SJCRH30 (cell line): ENCODE measurements at regions not wholly inside any gene's neighbourhood (a gene's known extent, or its start where the extent isn't known, plus 50 kb on each side); places are given as distances from the start of the nearest gene placed in this dataset.

Source experiments
- DNase-seq, 2 experiments: peaks; one replicate each; pipeline ENCODE4 v3.0.0-alpha.2; 2015 to 2020
- H3K27ac ChIP-seq: fragments of 250-450 bp; sonication (Bioruptor Pico); 2 replicates; pipeline ENCODE4 v1.5.1; 2020; ENCODE audit warnings: mild to moderate bottlenecking, moderate library complexity
- H3K27me3 ChIP-seq: fragments of 250-450 bp; sonication (Bioruptor Pico); 2 replicates; pipeline ENCODE4 v1.5.1; 2020; ENCODE audit warnings: mild to moderate bottlenecking, moderate library complexity
- H3K36me3 ChIP-seq: fragments of 250-450 bp; sonication (Bioruptor Pico); 2 replicates; pipeline ENCODE4 v1.5.1; 2020; ENCODE audit warnings: mild to moderate bottlenecking, moderate library complexity
- H3K4me1 ChIP-seq: fragments of 250-450 bp; sonication (Bioruptor Pico); 2 replicates; pipeline ENCODE4 v1.5.1; 2020; ENCODE audit warnings: mild to moderate bottlenecking, moderate library complexity
- H3K4me3 ChIP-seq: fragments of 250-450 bp; sonication (Bioruptor Pico); 2 replicates; pipeline ENCODE4 v1.5.1; 2020; ENCODE audit warnings: mild to moderate bottlenecking, moderate library complexity
- H3K9me3 ChIP-seq: fragments of 250-450 bp; sonication (Bioruptor Pico); replicated peaks from 2 replicates; pipeline ENCODE4 v1.5.1; 2020; ENCODE audit warnings: mild to moderate bottlenecking, moderate library complexity

DNA sequence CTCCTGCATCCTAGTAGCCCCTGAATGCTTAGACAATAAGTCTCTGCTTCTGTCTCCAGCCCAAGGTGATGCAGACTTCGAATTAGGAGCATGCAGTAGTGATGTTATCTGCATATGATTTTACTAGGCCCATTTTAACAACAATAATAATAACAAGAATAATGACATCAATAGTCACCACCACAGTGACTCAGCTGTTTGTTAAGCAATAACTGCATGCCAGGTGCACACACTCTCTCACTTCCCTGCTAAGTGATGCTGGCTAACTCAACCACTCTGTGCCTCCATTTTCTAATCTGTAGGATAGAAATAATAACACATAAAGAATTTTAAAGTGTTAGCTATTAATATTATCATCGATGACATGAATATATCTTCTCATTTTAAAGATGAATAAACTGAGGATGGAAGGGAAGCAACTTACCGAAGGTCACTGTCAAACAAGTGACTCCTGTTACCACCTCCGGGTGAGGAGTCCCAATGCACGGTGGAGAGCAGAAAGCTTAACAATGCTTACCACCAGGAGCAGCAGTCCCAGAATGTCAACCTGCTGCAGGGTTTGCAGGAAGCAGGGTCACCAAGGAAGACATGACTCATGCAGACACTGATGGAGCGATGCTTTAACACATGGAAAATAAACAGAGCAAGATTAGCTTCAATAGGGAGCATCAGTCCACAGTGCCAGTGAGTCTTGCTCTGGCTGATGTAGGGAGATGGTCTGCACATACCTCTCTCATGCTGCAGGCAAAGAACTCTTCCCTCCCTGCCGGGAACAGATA lies 290.2 kb downstream of the SPATA17 start:
- H3K27me3 ChIP-seq, result no peaks in the 10 kb centered on the region; the same call in 1 of the 2 replicates
- H3K36me3 ChIP-seq, result no peaks in the 10 kb centered on the region
- no peak overlapping the region for H3K4me3 ChIP-seq

DNA sequence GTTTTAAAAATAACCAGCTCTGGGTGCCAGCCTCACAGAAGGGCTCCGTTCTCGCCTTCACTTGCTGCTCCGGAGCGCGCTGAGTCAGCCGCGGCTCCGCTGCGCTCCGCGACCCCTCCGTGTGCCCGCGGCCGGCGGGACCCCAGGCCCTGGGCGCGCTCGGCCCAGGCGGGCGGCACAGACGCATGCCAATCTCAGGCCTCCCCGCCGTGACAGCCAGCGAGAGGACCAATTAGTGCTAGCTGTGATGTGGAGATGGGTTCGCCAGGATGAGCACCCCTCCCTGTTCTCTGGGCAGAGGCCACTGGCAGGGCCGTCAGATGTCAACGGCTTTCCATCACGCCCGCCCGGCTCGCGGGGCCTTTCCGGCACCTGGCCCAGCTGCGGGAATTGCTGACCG lies 293.8 kb downstream of the SPATA17 start:
- Histone ChIP-seq H3K36me3 (no peaks in the 10 kb centered on the region), H3K9me3 (no peaks in the 10 kb centered on the region), H3K27me3 (no peaks in the 10 kb centered on the region; the same call in 1 of the 2 replicates), H3K27ac (no peak overlapping the region), H3K4me3 (no peak overlapping the region), H3K4me1 (no peaks in the 10 kb centered on the region)
- DNase-seq, result no peak

More for the DNA sequence above, 290.2 kb downstream of the SPATA17 start:
- Histone ChIP-seq H3K9me3 (no peaks in the 10 kb centered on the region), H3K4me1 (no peaks in the 10 kb centered on the region), H3K27ac (no peak overlapping the region)
- no peak for DNase-seq

DNA sequence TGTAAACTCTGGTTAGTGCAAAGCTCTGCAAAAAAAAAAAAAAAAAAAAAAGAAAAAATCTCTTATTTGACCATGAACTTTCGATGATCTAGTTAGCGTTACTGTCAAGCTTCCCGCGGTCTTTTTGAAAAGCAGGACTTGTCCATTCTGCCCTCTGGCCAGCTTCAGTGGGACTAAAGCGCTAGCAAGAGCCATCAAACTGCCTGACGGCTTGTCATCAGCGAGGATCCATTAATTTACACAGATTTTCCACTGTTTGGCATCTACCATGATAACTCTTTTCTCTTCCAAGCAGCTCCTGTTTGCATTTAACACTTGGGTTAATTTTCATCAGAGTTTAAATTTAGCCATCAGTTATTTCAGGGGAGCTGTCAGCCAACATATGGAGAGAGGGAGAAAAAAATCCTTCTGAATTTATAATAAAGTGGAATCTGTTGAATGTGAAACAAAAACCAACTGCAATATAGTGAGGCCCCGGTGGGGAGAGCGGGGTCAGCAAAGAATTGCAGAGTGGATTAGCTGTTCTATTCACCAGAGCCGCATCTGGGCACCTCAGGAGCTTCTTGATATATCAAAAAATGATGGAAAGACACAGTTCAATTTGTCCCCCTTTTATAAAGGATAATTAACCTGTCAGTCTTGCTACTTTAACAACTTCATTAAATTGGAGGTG lies 298.2 kb downstream of the SPATA17 start:
- Histone ChIP-seq H3K4me3 (no peak overlapping the region), H3K9me3 (no peaks in the 10 kb centered on the region), H3K27me3 (peaks cover 5% of the 10 kb centered on the region; the same call in 1 of the 2 replicates), H3K36me3 (no peaks in the 10 kb centered on the region), H3K4me1 (no peaks in the 10 kb centered on the region), H3K27ac (no peak overlapping the region)
- no peak for DNase-seq

DNA sequence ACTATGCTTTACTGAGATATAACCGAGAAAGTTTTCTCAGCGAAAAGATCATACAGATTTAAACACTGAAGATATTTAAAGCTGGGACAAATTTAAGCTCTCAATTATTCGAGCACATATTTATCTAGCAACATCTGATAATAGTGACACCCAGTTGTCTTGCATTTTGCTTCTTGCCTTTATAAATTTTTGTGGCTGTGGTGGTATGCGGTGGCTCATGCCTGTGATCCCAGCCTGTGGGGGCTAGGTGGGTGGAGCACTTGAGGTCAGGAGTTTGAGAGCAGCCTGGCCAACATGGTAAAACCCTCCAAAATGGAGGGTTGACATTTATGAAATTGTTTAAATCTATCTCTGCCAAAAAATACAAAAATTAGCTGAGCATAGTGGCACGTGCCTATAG lies 312.2 kb downstream of the SPATA17 start:
- no peaks in the 10 kb centered on the region for H3K9me3 ChIP-seq

DNA sequence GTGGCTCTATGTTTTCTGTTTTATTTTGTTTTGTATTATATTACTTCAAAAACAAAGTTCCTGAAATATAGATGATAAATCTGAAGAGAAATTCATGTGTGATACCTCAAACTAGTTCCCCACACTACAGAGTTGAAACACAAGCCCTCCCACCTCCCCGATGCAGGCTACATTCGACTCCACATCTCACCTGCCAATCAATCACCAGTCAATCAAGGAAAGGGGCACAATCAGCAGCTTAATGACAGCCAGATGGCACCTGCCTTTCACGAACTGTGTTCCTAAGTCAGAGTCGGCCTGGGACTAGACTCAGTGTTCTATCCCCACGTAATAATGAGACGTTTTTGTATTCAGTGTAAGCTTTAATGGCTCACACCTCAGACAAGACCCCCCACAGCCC lies 313.4 kb downstream of the SPATA17 start:
- Histone ChIP-seq H3K9me3 (no peaks in the 10 kb centered on the region), H3K36me3 (no peaks in the 10 kb centered on the region), H3K27me3 (0 out of 2 replicates have a peak, but pooled peaks cover 2% of the 10 kb centered on the region), H3K27ac (no peak overlapping the region), H3K4me1 (no peaks in the 10 kb centered on the region), H3K4me3 (no peak overlapping the region)
- DNase-seq, result no peak

More for the DNA sequence above, 312.2 kb downstream of the SPATA17 start:
- Histone ChIP-seq H3K4me1 (no peaks in the 10 kb centered on the region), H3K4me3 (no peak overlapping the region), H3K27me3 (0 out of 2 replicates have a peak, but pooled peaks cover 2% of the 10 kb centered on the region), H3K27ac (no peak overlapping the region), H3K36me3 (no peaks in the 10 kb centered on the region)
- no peak for DNase-seq

DNA sequence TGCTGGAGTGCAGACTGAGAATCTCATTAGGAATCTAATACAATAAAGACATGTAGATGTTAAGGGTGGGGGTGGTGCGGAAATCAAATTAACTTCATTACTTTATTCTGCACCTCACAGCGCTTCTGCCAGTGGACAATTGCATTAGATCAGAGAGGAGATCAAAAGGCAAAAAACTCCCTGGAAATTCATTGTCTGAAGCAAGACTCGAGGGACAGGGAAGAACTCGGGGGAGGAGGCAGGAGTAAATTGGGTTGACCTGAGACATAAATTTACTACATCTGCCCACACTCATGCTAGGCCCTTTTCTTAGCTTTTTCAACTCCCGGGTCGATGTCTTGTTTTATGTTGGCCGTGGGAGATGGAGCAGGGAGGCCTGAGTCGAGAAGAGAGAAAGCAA lies 315.4 kb downstream of the SPATA17 start:
- Histone ChIP-seq H3K4me1 (no peaks in the 10 kb centered on the region), H3K9me3 (no peaks in the 10 kb centered on the region), H3K36me3 (no peaks in the 10 kb centered on the region), H3K27ac (no peak overlapping the region), H3K27me3 (no peaks in the 10 kb centered on the region), H3K4me3 (no peak overlapping the region)
- DNase-seq, result no peak

DNA sequence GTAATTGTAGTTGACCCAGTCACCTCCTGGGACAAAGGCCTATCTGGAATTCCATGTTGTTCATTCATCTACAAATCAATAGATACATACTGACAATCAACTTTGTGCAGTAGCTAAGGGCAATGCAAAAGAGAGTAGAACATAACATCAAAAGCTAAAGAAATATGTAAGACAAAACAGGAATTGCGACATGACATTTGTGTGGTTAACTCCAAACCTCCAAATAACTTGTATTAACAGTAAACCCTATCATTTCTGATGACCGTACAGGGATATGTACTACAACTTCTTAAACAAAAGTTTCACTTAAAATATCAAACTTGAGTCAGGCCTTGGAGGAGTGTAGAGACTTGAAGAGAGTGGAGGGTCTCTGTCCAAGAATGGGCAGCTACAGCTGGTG lies 317.6 kb downstream of the SPATA17 start:
- Histone ChIP-seq H3K9me3 (no peaks in the 10 kb centered on the region), H3K4me1 (no peaks in the 10 kb centered on the region), H3K27ac (no peak overlapping the region), H3K27me3 (no peaks in the 10 kb centered on the region), H3K4me3 (no peak overlapping the region), H3K36me3 (no peaks in the 10 kb centered on the region)
- DNase-seq, result no peak

DNA sequence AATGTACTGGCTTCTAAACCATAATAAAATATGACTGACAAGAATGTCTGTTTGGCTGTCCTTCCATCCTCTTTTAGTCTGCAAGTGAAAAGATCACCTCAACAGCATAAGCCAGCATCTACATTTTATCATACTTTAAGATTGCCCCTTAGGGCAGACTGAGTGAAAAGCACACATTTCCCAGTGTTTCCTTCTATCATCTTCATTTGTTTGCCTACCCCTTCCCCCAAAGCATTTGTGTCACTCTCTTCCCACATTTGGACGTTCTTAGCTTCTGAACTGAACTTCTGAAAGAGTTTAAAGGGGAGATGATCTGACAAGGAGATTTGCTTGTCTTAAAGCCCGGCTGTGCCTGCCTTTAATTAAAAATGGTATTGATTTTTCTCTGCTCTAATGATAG lies 322.2 kb downstream of the SPATA17 start:
- Histone ChIP-seq H3K9me3 (no peaks in the 10 kb centered on the region), H3K4me3 (no peak overlapping the region), H3K4me1 (no peaks in the 10 kb centered on the region), H3K36me3 (no peaks in the 10 kb centered on the region), H3K27ac (no peak overlapping the region), H3K27me3 (no peaks in the 10 kb centered on the region)
- no peak for DNase-seq

DNA sequence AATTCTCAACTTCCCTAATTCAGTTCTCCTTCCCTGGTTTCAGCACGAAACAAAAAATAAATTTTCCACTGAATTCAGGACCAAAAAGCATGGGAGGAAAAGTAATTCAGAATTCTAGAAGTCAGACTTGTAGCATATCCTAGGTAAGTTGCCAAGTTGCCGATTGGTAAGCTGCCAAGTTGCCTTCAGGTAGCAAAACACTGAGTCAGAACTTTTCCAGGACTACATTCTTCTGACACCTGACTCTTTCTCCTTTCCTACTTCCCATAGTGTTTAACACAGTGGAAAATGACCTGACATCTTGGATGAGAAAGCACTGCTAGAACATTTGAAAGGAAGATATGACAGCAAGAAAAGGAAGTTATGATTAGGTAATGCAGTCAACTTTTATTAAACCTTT lies 322.8 kb downstream of the SPATA17 start:
- Histone ChIP-seq H3K36me3 (no peaks in the 10 kb centered on the region), H3K4me3 (no peak overlapping the region), H3K27me3 (no peaks in the 10 kb centered on the region), H3K27ac (no peak overlapping the region), H3K9me3 (no peaks in the 10 kb centered on the region), H3K4me1 (no peaks in the 10 kb centered on the region)
- DNase-seq, result no peak

DNA sequence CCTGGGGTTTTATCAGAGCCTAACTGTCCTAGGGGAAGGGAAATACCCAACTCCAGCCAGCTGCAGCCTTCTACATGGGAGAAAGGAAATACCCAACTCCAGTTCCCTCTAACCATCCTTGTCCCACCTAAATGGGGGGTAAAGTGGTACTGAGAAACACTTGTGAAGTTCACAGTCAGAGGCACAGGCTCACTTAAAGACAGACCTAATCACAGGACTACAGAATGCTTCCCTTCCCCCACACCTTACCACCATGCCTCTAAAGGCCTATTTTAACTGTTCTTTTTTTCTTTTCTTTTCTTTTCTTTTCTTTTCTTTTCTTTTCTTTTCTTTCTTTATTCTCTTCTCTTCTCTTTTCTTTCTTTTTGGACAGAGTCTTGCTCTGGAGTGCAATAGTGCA lies 324.6 kb downstream of the SPATA17 start:
- DNase-seq, result no peak
- Histone ChIP-seq H3K4me3 (no peak overlapping the region), H3K4me1 (no peaks in the 10 kb centered on the region), H3K9me3 (no peaks in the 10 kb centered on the region), H3K36me3 (no peaks in the 10 kb centered on the region), H3K27ac (no peak overlapping the region), H3K27me3 (no peaks in the 10 kb centered on the region)

DNA sequence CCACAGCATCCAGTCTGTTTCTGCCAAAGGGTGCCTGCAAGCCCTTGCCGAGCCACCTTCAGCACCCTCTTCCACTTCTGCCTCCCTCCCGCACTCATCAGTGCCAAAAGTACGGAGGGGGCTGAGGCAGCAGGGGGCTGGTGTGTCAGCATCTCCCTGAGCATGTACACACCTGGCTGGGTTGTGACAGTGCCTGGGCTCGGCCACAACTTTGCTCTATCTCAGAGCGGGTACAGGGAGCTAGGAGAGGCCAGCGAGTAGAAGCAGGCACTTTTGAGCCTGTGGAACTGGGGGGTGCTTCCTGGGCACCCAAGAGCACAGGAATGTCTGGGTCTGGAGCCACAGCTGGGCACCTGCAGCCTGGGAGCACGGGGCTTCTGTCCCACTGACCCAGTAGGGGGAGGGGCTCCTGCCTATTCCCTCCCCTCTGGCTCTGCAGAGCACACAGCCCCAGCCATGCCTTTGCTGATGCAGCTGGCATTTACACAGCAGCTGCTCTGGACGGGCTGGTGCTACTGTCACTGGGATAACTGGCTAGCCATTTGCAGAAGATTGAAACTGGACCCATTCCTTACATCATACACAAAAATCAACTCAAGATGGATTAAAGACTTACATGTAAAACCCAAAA lies 319.8 kb upstream of the RRP15 start:
- no peak overlapping the region for H3K27ac ChIP-seq
- H3K4me1 ChIP-seq, result no peaks in the 10 kb centered on the region

DNA sequence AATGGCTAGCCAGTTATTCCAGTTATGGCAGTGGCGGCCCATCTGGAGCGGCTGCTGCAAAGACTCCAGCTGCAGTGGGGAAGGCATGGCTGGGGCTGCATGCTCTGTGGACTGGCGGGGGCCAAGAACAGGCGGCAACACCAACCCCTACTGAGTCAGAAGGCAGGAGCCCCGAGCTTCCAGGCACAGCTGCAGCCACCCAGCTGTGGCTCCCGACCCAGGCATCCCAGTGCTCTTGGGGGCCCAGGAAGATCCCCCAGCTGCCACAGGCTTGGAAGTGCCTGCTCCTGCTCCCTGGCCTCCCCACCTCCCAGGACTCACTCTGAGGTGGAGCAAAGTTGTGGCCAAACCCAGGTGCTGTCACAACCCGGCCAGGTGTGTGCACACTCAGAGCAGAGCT lies 317.0 kb upstream of the RRP15 start:
- H3K27ac ChIP-seq, result no peak overlapping the region
- no peak for DNase-seq
- H3K27me3 ChIP-seq, result peaks cover 3% of the 10 kb centered on the region; the same call in 1 of the 2 replicates
- H3K4me1 ChIP-seq, result no peaks in the 10 kb centered on the region
- H3K36me3 ChIP-seq, result no peaks in the 10 kb centered on the region
- H3K9me3 ChIP-seq, result no peaks in the 10 kb centered on the region
- H3K4me3 ChIP-seq, result no peak overlapping the region

More for the DNA sequence above, 319.8 kb upstream of the RRP15 start:
- Histone ChIP-seq H3K36me3 (no peaks in the 10 kb centered on the region), H3K27me3 (peaks cover 3% of the 10 kb centered on the region; the same call in 1 of the 2 replicates), H3K9me3 (no peaks in the 10 kb centered on the region), H3K4me3 (no peak overlapping the region)
- DNase-seq, result peak in 1 of 2 experiments; percentile 19

DNA sequence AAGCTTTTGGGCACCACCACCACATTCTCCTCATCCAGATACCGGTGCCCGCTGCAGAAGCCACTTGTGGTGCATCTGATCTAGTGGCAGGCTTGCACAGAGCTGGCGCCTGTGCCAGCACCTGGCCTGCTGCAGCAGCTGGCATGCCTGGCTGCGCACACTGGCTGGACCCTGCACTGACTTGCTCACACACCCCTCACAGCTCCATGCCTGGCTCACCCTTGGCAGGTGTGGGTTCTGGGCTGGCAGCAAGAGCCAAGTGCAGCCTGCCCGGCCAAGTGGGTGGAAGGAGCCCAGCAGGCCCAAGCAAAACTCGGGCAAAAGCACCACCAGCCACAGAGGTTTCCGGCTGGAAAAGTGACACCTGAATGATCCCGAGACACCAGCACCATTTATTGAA lies 315.7 kb upstream of the RRP15 start:
- no peak overlapping the region for H3K4me3 ChIP-seq
- no peaks in the 10 kb centered on the region for H3K36me3 ChIP-seq
- no peak overlapping the region for H3K27ac ChIP-seq
- no peaks in the 10 kb centered on the region; the same call in 1 of the 2 replicates for H3K27me3 ChIP-seq
- no peaks in the 10 kb centered on the region for H3K4me1 ChIP-seq
- H3K9me3 ChIP-seq, result no peaks in the 10 kb centered on the region
- DNase-seq, result no peak

DNA sequence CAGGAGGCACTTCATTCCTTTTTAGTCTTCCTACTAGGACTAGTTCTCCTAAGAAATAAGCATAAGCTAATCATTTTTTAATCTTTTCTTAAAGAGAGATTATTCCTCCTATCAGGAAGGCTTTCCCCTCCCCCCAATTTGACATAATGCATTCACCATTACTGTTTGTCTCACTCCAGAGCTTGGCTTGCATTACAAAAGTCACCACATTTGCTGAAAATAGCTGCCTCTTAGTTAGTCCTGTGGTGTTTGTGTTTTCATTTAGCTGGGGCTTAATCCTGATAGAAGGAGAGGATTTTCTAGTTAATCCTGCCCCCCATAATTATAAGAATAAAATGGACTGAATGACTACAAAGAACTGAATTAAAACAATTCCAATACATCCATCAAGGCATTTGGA lies 307.1 kb upstream of the RRP15 start:
- H3K27me3 ChIP-seq, result no peaks in the 10 kb centered on the region
- peaks cover 3% of the 10 kb centered on the region; the same call in 1 of the 2 replicates for H3K4me1 ChIP-seq
- H3K36me3 ChIP-seq, result no peaks in the 10 kb centered on the region
- H3K27ac ChIP-seq, result no peak overlapping the region
- no peak for DNase-seq
- H3K4me3 ChIP-seq, result no peak overlapping the region
- no peaks in the 10 kb centered on the region for H3K9me3 ChIP-seq

DNA sequence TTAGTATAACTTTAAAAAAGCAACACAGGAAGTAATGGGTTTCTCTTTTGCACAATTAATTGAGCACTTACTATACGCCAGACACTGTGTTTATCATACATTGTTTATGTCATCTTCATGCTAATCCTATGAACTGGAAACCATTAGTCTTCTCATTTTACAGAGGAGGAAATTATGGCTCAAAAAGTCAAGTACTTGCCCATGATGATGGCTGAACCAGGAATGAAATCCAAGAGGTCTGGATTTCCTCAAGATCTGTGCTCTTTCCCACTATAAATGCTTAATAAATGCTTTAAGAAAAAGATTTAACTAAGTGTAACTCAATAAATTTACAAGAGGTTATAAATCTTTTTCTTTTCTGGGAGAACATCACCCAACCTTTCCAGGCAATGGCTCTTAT lies 303.7 kb upstream of the RRP15 start:
- H3K36me3 ChIP-seq, result no peaks in the 10 kb centered on the region
- H3K9me3 ChIP-seq, result no peaks in the 10 kb centered on the region; the same call in 1 of the 2 replicates
- H3K4me1 ChIP-seq, result peaks cover 8% of the 10 kb centered on the region; the same call in 1 of the 2 replicates
- DNase-seq, result no peak
- no peak overlapping the region for H3K4me3 ChIP-seq
- no peaks in the 10 kb centered on the region for H3K27me3 ChIP-seq
- H3K27ac ChIP-seq, result no peak overlapping the region
